ACC112 (cell line): ENCODE measurements at regions not wholly inside any gene's neighbourhood (a gene's known extent, or its start where the extent isn't known, plus 50 kb on each side); places are given as distances from the start of the nearest gene placed in this dataset.
"Not testable (repeated sequence)": the region's sequence is repeated elsewhere in the genome, so short reads cannot be mapped to it uniquely, and the experiment has no call there.

Experiments used
- H2AFZ ChIP-seq: fragments of 200-600 bp; sonication (generic); one replicate; pipeline ENCODE4 v1.6.0; 2017; ENCODE audit warnings: antibody characterized with exemption, low read length; ENCODE audit not compliant: unreplicated experiment
- H3K27ac ChIP-seq: fragments of 200-600 bp; sonication (generic); 2 replicates; pipeline ENCODE4 v1.5.1; 2014; ENCODE audit warnings: low read depth, mild to moderate bottlenecking, antibody characterized with exemption, low read length, moderate library complexity
- H3K27me3 ChIP-seq: fragments of 200-600 bp; sonication (generic); 2 replicates; pipeline ENCODE4 v1.6.1; 2014; ENCODE audit warnings: mild to moderate bottlenecking, antibody characterized with exemption, low read length, moderate library complexity, mixed read lengths; ENCODE audit not compliant: insufficient read depth
- H3K36me3 ChIP-seq: fragments of 200-600 bp; sonication (generic); 2 replicates; pipeline ENCODE4 v1.6.1; 2016; ENCODE audit warnings: mild to moderate bottlenecking, antibody characterized with exemption, low read length, moderate library complexity, mixed read lengths; ENCODE audit not compliant: insufficient read depth
- H3K4me1 ChIP-seq: fragments of 200-600 bp; sonication (generic); one replicate; pipeline ENCODE4 v1.6.1; 2016; ENCODE audit warnings: low read length, mixed read lengths; ENCODE audit not compliant: insufficient read depth, unreplicated experiment, control insufficient read depth
- H3K4me3 ChIP-seq: fragments of 200-600 bp; sonication (generic); 2 replicates; pipeline ENCODE4 v1.5.1; 2014; ENCODE audit warnings: mild to moderate bottlenecking, low read depth, low read length
- H3K79me2 ChIP-seq: fragments of 200-600 bp; sonication (generic); one replicate; pipeline ENCODE4 v1.6.0; 2016; ENCODE audit warnings: low read length; ENCODE audit not compliant: control insufficient read depth, unreplicated experiment, insufficient read depth

DNA sequence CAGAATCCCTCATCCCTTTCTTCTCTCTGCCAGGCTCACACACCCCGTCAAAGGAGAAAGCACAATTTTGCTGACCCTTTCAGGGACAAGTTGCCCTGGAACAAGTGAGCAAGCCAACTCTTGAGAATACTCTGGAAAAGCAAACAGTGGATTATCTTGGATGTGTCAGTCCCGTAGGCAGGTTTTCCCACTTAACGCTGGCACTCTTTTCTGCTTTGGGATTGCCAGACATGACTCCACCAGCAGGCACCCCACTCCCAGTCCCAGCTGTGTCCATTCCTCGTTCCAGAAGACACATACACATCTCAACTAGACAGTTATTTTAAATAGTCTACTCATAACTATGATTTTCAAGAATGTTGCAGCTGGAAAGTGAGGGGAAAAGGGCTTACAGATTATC is 145.5 kb upstream of the CDKN3 start:
- Histone ChIP-seq H3K4me3 (no peak overlapping the region), H2AFZ (no peak overlapping the region), H3K27ac (no peak overlapping the region)

GRCh38 chr14:54252072-54252730 is 144.6 kb upstream of the CDKN3 start:
- Histone ChIP-seq H3K4me3 (no peak overlapping the region), H2AFZ (no peak overlapping the region), H3K79me2 (no peaks in the 10 kb centered on the region), H3K4me1 (peaks cover 35% of the 10 kb centered on the region), H3K27me3 (no peaks in the 10 kb centered on the region), H3K36me3 (no peaks in the 10 kb centered on the region), H3K27ac (no peak overlapping the region)

More for the DNA sequence above, 145.5 kb upstream of the CDKN3 start:
- H3K79me2 ChIP-seq, result no peaks in the 10 kb centered on the region
- H3K4me1 ChIP-seq, result peaks cover 31% of the 10 kb centered on the region
- no peaks in the 10 kb centered on the region for H3K27me3 ChIP-seq
- no peaks in the 10 kb centered on the region for H3K36me3 ChIP-seq

- Histone ChIP-seq H3K27me3 (no peaks in the 10 kb centered on the region), H2AFZ (peak overlapping the region; percentile 57), H3K36me3 (no peaks in the 10 kb centered on the region), H3K4me1 (peaks cover 35% of the 10 kb centered on the region), H3K79me2 (no peaks in the 10 kb centered on the region), H3K27ac (peak overlapping the region; percentile 7; the same call in 1 of the 2 replicates), H3K4me3 (no peak overlapping the region)
Observed at GRCh38 chr14:54253195-54253947, 143.4 kb upstream of the CDKN3 start.

GRCh38 chr14:54256156-54256555 is 140.7 kb upstream of the CDKN3 start:
- peaks cover 35% of the 10 kb centered on the region for H3K4me1 ChIP-seq
- H3K27ac ChIP-seq, result no peak overlapping the region
- no peaks in the 10 kb centered on the region for H3K27me3 ChIP-seq
- no peaks in the 10 kb centered on the region for H3K79me2 ChIP-seq
- H3K4me3 ChIP-seq, result no peak overlapping the region
- no peaks in the 10 kb centered on the region for H3K36me3 ChIP-seq
- no peak overlapping the region for H2AFZ ChIP-seq

DNA sequence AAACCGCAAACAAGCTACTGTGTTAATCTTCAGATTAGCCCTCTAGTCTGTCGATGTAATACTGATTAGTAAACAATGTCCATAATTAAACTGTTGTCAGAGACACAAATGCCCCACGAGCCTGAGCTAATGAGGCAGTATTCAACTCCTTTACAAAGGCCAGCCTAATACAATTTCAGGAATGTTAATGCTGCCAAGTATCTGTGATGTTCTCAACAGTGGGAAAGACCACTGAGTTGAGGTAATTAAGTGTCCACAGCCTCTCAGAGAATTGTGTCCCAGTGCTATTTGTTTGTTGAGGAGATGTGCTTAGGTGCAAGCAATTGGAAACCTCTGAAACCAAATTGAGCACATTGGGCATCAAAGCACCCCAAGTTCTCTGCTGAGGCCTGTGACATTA is 139.4 kb upstream of the CDKN3 start:
- Histone ChIP-seq H3K27ac (no peak overlapping the region), H3K27me3 (no peaks in the 10 kb centered on the region), H2AFZ (no peak overlapping the region), H3K36me3 (no peaks in the 10 kb centered on the region), H3K79me2 (no peaks in the 10 kb centered on the region), H3K4me1 (peaks cover 24% of the 10 kb centered on the region), H3K4me3 (no peak overlapping the region)

- Histone ChIP-seq H3K4me1 (peaks cover 14% of the 10 kb centered on the region), H3K79me2 (no peaks in the 10 kb centered on the region), H3K36me3 (no peaks in the 10 kb centered on the region), H2AFZ (no peak overlapping the region), H3K27ac (no peak overlapping the region), H3K4me3 (no peak overlapping the region), H3K27me3 (no peaks in the 10 kb centered on the region)
Observed at GRCh38 chr14:54258382-54258781, 138.4 kb upstream of the CDKN3 start.

GRCh38 chr14:54259821-54260220 is 137.0 kb upstream of the CDKN3 start:
- no peaks in the 10 kb centered on the region; the same call in 1 of the 2 replicates for H3K27me3 ChIP-seq
- no peaks in the 10 kb centered on the region for H3K79me2 ChIP-seq
- H2AFZ ChIP-seq, result no peak overlapping the region
- no peaks in the 10 kb centered on the region for H3K36me3 ChIP-seq
- no peak overlapping the region for H3K4me3 ChIP-seq
- no peak overlapping the region for H3K27ac ChIP-seq
- H3K4me1 ChIP-seq, result peaks cover 3% of the 10 kb centered on the region

GRCh38 chr14:54261283-54261682 is 135.5 kb upstream of the CDKN3 start:
- Histone ChIP-seq H3K36me3 (no peaks in the 10 kb centered on the region), H3K79me2 (no peaks in the 10 kb centered on the region), H3K27ac (no peak overlapping the region), H2AFZ (no peak overlapping the region), H3K27me3 (no peaks in the 10 kb centered on the region; the same call in 1 of the 2 replicates), H3K4me1 (peaks cover 3% of the 10 kb centered on the region), H3K4me3 (no peak overlapping the region)

- not testable (repeated sequence) for H3K27me3 ChIP-seq, H3K4me3 ChIP-seq, H3K36me3 ChIP-seq, H2AFZ ChIP-seq, H3K27ac ChIP-seq, H3K4me1 ChIP-seq, H3K79me2 ChIP-seq
Observed at GRCh38 chr14:54266616-54267015, 130.2 kb upstream of the CDKN3 start.

GRCh38 chr14:54267172-54267571 is 129.6 kb upstream of the CDKN3 start:
- Histone ChIP-seq H3K27me3 (no peaks in the 10 kb centered on the region; the same call in 1 of the 2 replicates), H3K4me1 (no peaks in the 10 kb centered on the region), H2AFZ (no peak overlapping the region), H3K27ac (no peak overlapping the region), H3K79me2 (no peaks in the 10 kb centered on the region), H3K36me3 (no peaks in the 10 kb centered on the region), H3K4me3 (no peak overlapping the region)
